ENCODE measurements at regions not wholly inside any gene's neighbourhood (a gene's known extent, or its start where the extent isn't known, plus 50 kb on each side); places are given as distances from the start of the nearest gene placed in this dataset.

DNA sequence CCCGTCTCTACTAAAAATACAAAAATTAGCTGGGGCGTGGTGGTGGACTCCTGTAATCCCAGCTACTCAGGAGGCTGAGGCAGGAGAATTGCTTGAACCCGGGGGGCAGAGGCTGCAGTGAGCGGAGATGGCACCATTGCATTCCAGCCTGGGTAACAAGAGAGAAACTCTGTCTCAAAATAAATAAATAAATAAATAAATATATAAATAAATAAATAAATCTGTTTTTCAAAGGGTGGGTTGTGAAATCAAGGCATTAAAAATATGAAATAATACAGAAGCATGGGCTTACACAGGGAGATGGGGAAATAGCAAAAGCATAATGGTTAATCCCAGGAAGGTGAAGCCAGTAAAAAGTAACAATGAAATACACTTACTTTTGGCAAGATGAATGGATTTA lies 93.9 kb downstream of the LYZL2 start:
- no peak for TF ChIP-seq RXRA (IDR thresholded peaks at IDR 0.05; ENCODE audit: borderline replicate concordance, low read depth)
- TF ChIP-seq PBX3 (IDR thresholded peaks at IDR 0.05): no peak
- TF ChIP-seq, protein P1, sequence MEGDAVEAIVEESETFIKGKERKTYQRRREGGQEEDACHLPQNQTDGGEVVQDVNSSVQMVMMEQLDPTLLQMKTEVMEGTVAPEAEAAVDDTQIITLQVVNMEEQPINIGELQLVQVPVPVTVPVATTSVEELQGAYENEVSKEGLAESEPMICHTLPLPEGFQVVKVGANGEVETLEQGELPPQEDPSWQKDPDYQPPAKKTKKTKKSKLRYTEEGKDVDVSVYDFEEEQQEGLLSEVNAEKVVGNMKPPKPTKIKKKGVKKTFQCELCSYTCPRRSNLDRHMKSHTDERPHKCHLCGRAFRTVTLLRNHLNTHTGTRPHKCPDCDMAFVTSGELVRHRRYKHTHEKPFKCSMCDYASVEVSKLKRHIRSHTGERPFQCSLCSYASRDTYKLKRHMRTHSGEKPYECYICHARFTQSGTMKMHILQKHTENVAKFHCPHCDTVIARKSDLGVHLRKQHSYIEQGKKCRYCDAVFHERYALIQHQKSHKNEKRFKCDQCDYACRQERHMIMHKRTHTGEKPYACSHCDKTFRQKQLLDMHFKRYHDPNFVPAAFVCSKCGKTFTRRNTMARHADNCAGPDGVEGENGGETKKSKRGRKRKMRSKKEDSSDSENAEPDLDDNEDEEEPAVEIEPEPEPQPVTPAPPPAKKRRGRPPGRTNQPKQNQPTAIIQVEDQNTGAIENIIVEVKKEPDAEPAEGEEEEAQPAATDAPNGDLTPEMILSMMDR (IDR thresholded peaks at IDR 0.05): no peak
- no peak for TF ChIP-seq POLR2AphosphoS5 (IDR thresholded peaks at IDR 0.05; ENCODE audit: low read depth, low read length)
- TF ChIP-seq TAF1 (IDR thresholded peaks at IDR 0.05; ENCODE audit: borderline replicate concordance, low read depth, low read length): no peak
- TF ChIP-seq JUND (IDR thresholded peaks at IDR 0.05): no peak

Data from SK-N-SH (cell line).